MCF 10A (cell line): ENCODE measurements at regions not wholly inside any gene's neighbourhood (a gene's known extent, or its start where the extent isn't known, plus 50 kb on each side); places are given as distances from the start of the nearest gene placed in this dataset.

ENCODE experiments used
- BruUV-seq: library from RNA; stranded (reverse); fragments of 400-500 nt; replicated peaks from 2 replicates; lab custom pipeline; 2021; lab: Mats Ljungman, UMichigan
- CTCF ChIA-PET: fragments of 300-600 bp; sonication (Branson Sonifier 250); formaldehyde crosslinking; extraction: SDS; loops from one replicate; lab custom pipeline; 2021; ENCODE audit warnings: antibody characterized with exemption, inconsistent platforms; lab: Yijun Ruan, JAX
- POLR2A ChIA-PET: fragments of 300-600, 350-650 bp; sonication (Branson Sonifier 250); formaldehyde crosslinking; extraction: SDS; loops from one replicate; lab custom pipeline; 2020; ENCODE audit warnings: antibody characterized with exemption, inconsistent platforms; lab: Yijun Ruan, JAX
- DNase-seq: peaks from one replicate; pipeline ENCODE4 v3.0.0-alpha.2; 2018; ENCODE audit not compliant: unreplicated experiment
- H3K27ac Mint-ChIP-seq: one replicate; pipeline ENCODE4 v1.8.0; 2022; ENCODE audit warnings: mild to moderate bottlenecking, low read depth, mixed read lengths; ENCODE audit not compliant: unreplicated experiment
- H3K27me3 Mint-ChIP-seq: one replicate; pipeline ENCODE4 v1.8.0; 2022; ENCODE audit warnings: mixed read lengths; ENCODE audit not compliant: insufficient read depth, unreplicated experiment
- H3K36me3 Mint-ChIP-seq: one replicate; pipeline ENCODE4 v1.8.0; 2022; ENCODE audit warnings: mild to moderate bottlenecking, moderate library complexity, mixed read lengths; ENCODE audit not compliant: insufficient read depth, unreplicated experiment
- H3K4me1 Mint-ChIP-seq: one replicate; pipeline ENCODE4 v1.8.0; 2022; ENCODE audit warnings: mixed read lengths; ENCODE audit not compliant: insufficient read depth, unreplicated experiment
- H3K4me3 Mint-ChIP-seq: one replicate; pipeline ENCODE4 v1.8.0; 2022; ENCODE audit warnings: mild to moderate bottlenecking, moderate library complexity, mixed read lengths; ENCODE audit not compliant: unreplicated experiment
- H3K9me3 Mint-ChIP-seq: one replicate; pipeline ENCODE4 v1.8.0; 2022; ENCODE audit warnings: mixed read lengths; ENCODE audit not compliant: unreplicated experiment
- intact Hi-C: fragments of 100-400 bp; cut with micrococcal nuclease; formaldehyde crosslinking; loops from 2 replicates; pipeline ENCODE4 v1.14.1; 2022
- TF ChIP-seq, protein P1 (sequence below): fragments of 200-600 bp; IDR thresholded peaks from one replicate; pipeline ENCODE4 v1.8.0; 2022; ENCODE audit warnings: antibody characterized with exemption, mild to moderate bottlenecking; ENCODE audit not compliant: unreplicated experiment

DNA sequence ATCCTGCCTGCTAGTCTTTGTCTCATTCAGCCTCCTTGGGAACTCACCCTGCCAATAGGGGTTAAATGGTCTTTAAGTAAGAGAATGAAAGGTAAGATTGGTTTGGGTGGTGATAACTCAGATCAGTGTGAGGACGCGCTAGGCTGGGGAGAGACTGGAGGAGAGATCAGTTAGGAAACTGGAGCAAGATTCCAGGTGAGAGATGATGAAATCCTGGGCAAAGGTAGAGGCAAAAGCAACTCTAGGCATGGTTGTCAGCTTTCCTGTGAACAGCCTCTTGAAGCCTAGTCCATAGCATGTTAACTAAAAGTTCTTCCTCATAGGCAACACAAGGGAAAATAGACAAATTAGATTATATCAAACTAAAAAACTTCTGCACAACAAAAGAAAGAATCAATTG lies 145.2 kb upstream of the ANKRD28 start:
- TF ChIP-seq, protein P1, sequence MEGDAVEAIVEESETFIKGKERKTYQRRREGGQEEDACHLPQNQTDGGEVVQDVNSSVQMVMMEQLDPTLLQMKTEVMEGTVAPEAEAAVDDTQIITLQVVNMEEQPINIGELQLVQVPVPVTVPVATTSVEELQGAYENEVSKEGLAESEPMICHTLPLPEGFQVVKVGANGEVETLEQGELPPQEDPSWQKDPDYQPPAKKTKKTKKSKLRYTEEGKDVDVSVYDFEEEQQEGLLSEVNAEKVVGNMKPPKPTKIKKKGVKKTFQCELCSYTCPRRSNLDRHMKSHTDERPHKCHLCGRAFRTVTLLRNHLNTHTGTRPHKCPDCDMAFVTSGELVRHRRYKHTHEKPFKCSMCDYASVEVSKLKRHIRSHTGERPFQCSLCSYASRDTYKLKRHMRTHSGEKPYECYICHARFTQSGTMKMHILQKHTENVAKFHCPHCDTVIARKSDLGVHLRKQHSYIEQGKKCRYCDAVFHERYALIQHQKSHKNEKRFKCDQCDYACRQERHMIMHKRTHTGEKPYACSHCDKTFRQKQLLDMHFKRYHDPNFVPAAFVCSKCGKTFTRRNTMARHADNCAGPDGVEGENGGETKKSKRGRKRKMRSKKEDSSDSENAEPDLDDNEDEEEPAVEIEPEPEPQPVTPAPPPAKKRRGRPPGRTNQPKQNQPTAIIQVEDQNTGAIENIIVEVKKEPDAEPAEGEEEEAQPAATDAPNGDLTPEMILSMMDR: no peak
- no peaks in the 10 kb centered on the region for H3K27me3 Mint-ChIP-seq
- peaks cover 8% of the 10 kb centered on the region for H3K9me3 Mint-ChIP-seq
- BruUV-seq: no TSS peak
- H3K4me1 Mint-ChIP-seq: no peaks in the 10 kb centered on the region
- intact Hi-C loops: no loop called here
- H3K36me3 Mint-ChIP-seq: no peaks in the 10 kb centered on the region
- DNase-seq: no peak
- POLR2A ChIA-PET: no interaction called here
- CTCF ChIA-PET: no interaction called here
- no peak overlapping the region for H3K4me3 Mint-ChIP-seq
- no peak overlapping the region for H3K27ac Mint-ChIP-seq

DNA sequence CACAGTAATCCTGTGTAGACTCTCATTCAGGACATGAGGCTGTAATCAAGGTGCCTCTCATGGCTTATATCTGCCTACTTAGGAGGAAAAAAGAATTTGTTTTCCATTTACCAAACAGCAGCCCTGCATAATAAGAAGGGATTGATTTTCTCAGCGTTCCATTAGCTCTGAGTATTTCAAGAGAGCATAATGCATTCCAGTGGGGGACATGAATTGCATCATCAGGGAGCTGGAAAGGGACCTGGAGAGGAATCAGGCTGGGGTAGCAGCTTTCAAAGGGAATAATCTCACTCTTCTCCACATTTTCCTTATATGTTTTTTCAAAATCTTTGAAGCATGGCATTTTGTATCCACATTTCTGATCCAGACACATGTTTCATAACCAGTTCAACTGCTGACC lies 150.6 kb upstream of the ANKRD28 start:
- POLR2A ChIA-PET: interaction anchor here (0.9 kb wide), 1 partner anchor 12 kb away, joined by 3 read pairs; no protein-coding TSS in a partner anchor
- no peak overlapping the region for H3K27ac Mint-ChIP-seq
- no peak for DNase-seq
- H3K9me3 Mint-ChIP-seq: no peaks in the 10 kb centered on the region
- no peak overlapping the region for H3K4me3 Mint-ChIP-seq
- H3K4me1 Mint-ChIP-seq: no peaks in the 10 kb centered on the region
- TF ChIP-seq, protein P1: no peak
- H3K36me3 Mint-ChIP-seq: peaks cover 5% of the 10 kb centered on the region
- no peaks in the 10 kb centered on the region for H3K27me3 Mint-ChIP-seq
- intact Hi-C loops: no loop called here
- no TSS peak for BruUV-seq
- CTCF ChIA-PET: interaction anchor here (0.6 kb wide), 1 partner anchor 11 kb away, joined by 3 read pairs; no protein-coding TSS in a partner anchor

DNA sequence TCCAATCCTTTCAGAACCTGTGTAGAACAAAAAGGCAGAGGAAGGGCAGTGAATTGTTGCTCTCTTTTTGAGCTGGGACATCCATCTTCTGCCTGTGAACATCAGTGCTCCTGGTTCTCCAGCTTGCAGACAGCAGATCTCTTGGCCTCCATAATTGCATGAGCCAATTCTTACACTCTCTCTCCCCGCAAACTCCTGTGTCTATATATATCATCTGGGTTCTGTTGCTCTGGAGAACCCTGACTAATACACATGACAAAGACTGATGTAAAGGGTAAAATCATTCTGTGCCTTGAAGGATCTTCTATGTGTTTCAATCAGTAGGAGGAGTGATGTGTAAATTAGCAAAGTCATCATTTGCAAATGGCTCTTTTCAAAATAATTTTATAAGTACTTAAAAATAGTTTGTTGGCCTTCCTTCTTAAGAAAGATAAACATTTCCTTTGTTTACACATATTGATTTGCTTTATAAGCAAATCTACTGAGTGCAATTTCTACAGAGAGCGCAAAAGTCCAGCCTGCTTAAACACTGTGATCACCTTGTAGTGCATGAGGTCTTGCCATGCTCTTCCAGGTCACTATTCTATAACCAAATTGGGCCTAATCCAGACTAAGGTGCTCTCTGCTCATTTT lies 154.9 kb upstream of the ANKRD28 start:
- TF ChIP-seq, protein P1: no peak
- Mint-ChIP-seq H3K4me1 (no peaks in the 10 kb centered on the region), H3K27ac (no peak overlapping the region), H3K4me3 (no peak overlapping the region), H3K27me3 (no peaks in the 10 kb centered on the region), H3K36me3 (peaks cover 5% of the 10 kb centered on the region), H3K9me3 (no peaks in the 10 kb centered on the region)
- DNase-seq: no peak
- ChIA-PET CTCF (interaction anchor here (0.6 to 1.1 kb wide), 4 partner anchors 11 to 300 kb away, joined by 3 to 6 read pairs (median 4); no protein-coding TSS in a partner anchor), POLR2A (interaction anchor here (0.9 kb wide), 1 partner anchor 30 kb away, joined by 3 read pairs; no protein-coding TSS in a partner anchor)
- intact Hi-C loops: loop anchor here (5.0 kb wide), 1 partner anchor 135 kb away; no protein-coding TSS in a partner anchor
- no TSS peak for BruUV-seq

DNA sequence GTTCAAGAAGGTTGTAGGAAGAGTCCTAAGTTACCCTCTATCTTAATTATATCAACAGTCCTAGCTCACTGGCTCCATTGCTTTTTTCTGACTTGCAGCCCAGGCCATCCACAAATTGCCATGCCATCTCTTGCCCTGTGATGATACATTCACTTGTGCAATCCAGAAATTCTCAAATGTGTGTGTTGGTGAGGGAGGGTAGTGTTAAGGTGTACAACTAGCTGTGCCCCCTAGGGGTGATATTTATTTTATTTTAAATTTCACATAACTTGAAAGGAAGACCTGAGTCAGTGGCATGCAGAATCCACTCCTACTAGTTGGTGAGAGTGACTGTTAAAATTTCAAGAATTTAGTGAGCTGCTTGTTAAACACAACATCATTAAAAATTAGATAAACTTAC lies 156.1 kb upstream of the ANKRD28 start:
- Mint-ChIP-seq H3K4me3 (no peak overlapping the region), H3K27ac (no peak overlapping the region), H3K27me3 (no peaks in the 10 kb centered on the region), H3K9me3 (no peaks in the 10 kb centered on the region), H3K4me1 (no peaks in the 10 kb centered on the region), H3K36me3 (peaks cover 5% of the 10 kb centered on the region)
- TF ChIP-seq, protein P1: no peak
- intact Hi-C loops: loop anchor here (5.0 kb wide), 1 partner anchor 137 kb away; no protein-coding TSS in a partner anchor
- DNase-seq: peak; percentile 65
- POLR2A ChIA-PET: interaction anchor here (0.9 to 1.2 kb wide), 2 partner anchors 29 to 311 kb away, joined by 3 read pairs; partner anchors contain the start of genes DPH3 and OXNAD1
- no TSS peak for BruUV-seq
- CTCF ChIA-PET: interaction anchor here (0.8 to 1.1 kb wide), 2 partner anchors 12 to 18 kb away, joined by 3 to 6 read pairs; no protein-coding TSS in a partner anchor
